ENCODE measurements at regions not wholly inside any gene's neighbourhood (a gene's known extent, or its start where the extent isn't known, plus 50 kb on each side); places are given as distances from the start of the nearest gene placed in this dataset.
A peak's percentile ranks its signal among the peaks of the same experiment; 100 is the strongest.

GRCh38 chr13:80408270-80408669 is 67.3 kb upstream of the SPRY2 start (continued):
- TF ChIP-seq FOS (IDR thresholded peaks at IDR 0.05; ENCODE audit: borderline replicate concordance, extremely low read depth, insufficient read length) = no peak
- no peak for TF ChIP-seq ZBTB11 (CRISPR knock-in tag; IDR thresholded peaks at IDR 0.05)
- TF ChIP-seq SREBF2 (IDR thresholded peaks at IDR 0.05; ENCODE audit: low read length) = no peak
- TF ChIP-seq CTCF (IDR thresholded peaks at IDR 0.05 in 2 of 3, conservative IDR thresholded peaks at IDR 0.05 in 1 of 3; ENCODE audit: control insufficient read depth in 2 of 3, extremely low read depth in 1 of 3, insufficient read depth in 1 of 3, low read depth in 3 of 3, low read length in 3 of 3) = 0 out of 6 replicates have a peak, but pooled peaks of 1 of the 3 experiments have one; percentile 17
- TF ChIP-seq MTA2 (IDR thresholded peaks at IDR 0.05; ENCODE audit: low read depth) = no peak
- no peak for TF ChIP-seq RAD51 (IDR thresholded peaks at IDR 0.05)
- peak; percentile 47 for TF ChIP-seq IKZF1 (conservative IDR thresholded peaks at IDR 0.05)
- TF ChIP-seq HSF1 (IDR thresholded peaks at IDR 0.05; ENCODE audit: low read depth, low read length) = no peak
- no peak for TF ChIP-seq MXI1 (IDR thresholded peaks at IDR 0.05; ENCODE audit: low read depth, low read length)
- TF ChIP-seq BRCA1 (IDR thresholded peaks at IDR 0.05; ENCODE audit: low read depth, low read length) = no peak
- TF ChIP-seq CHD1 (IDR thresholded peaks at IDR 0.05; ENCODE audit: low read depth, low read length) = no peak
- no peak for TF ChIP-seq NBN (IDR thresholded peaks at IDR 0.05)
- TF ChIP-seq EZH2 (IDR thresholded peaks at IDR 0.05; ENCODE audit: borderline replicate concordance, control insufficient read depth, low read depth, low read length) = no peak
- no peak for TF ChIP-seq MTA3 (IDR thresholded peaks at IDR 0.05; ENCODE audit: borderline replicate concordance, low read length)
- TF ChIP-seq PRDM15 (CRISPR knock-in tag; IDR thresholded peaks at IDR 0.05) = no peak
- no peak for TF ChIP-seq POLR2AphosphoS2 (IDR thresholded peaks at IDR 0.05; ENCODE audit: low read depth, low read length)
- TF ChIP-seq TCF12 (IDR thresholded peaks at IDR 0.05; ENCODE audit: low read depth, low read length) = no peak

All from GM12878 (cell line).